Activated CD8-positive, alpha-beta memory T cell treated with anti-CD3 and anti-CD28 coated beads for 1 hour (primary cell): ENCODE measurements at regions not wholly inside any gene's neighbourhood (a gene's known extent, or its start where the extent isn't known, plus 50 kb on each side); places are given as distances from the start of the nearest gene placed in this dataset.

Experiments
- DNase-seq, 2 donors: peaks; one replicate each; pipeline ENCODE4 v3.0.0-alpha.2; 2020; ENCODE audit warnings: low read depth in 1 of 2; ENCODE audit errors: extremely low read depth in 1 of 2

DNA sequence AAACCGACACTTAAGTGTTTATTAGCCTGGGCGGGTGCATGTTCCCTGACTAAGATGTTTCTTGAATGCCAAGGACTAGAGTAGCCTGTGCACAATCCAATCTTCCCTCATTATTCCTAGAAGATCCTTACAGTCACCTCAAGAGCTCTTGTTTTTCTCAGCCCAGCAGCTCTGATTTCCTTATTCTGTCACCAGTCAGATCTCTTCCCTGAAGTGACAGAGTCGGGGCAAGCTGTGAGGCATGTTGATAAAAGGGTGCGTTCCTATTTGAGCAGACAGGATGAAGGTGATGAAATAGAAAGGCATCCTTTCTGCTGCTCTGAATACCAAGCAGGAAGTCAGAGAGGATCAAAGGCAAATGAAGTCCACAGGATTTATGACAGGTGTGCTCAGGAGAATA lies 125.6 kb upstream of the MCTP2 start:
- no peak for DNase-seq

DNA sequence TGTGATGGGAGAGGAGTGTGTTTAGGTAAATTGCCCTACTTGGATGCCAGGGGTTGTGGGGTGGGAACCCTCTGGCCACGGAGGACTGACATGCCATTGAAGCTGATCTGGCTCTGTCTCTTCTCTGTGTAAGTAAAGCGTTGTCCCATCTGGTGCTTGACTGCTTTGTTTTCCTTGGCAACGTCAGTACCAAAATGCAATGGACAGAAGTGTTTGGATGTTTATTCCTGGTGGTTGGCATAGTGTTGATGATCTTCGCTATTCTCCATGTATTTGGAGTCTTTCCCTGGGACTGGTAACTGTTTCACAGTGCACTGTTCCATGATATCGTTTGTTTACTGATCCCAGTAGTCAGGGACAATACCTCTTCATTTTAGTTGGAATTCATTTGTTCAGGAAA lies 130.5 kb upstream of the MCTP2 start:
- DNase-seq: no peak

DNA sequence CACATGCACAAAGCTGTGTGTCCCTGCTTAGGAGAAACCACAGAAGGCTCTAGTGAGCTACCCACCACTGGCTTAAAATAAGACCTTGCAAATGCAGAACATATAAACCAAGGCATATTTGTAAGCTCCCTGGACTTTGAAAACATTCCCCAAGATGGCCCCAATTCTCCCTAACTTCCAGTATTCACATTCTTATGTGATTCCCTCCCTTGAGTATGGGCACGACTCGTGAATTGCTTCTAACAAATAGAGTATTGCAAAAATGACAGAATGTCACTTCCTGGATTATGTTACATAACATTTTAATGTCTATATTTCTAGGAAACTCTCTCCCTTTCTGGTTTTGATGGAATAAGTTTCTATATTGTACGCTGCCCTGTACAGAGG lies 131.8 kb upstream of the MCTP2 start:
- DNase-seq: no peak

- DNase-seq: no peak
Observed at GRCh38 chr15:94098921-94099573, 132.3 kb upstream of the MCTP2 start.

GRCh38 chr15:94097552-94097951 lies 133.8 kb upstream of the MCTP2 start:
- no peak for DNase-seq

GRCh38 chr15:94094310-94094709 lies 137.1 kb upstream of the MCTP2 start:
- DNase-seq: no peak

- no peak for DNase-seq
Observed at GRCh38 chr15:94086341-94086740, 145.0 kb upstream of the MCTP2 start.

DNA sequence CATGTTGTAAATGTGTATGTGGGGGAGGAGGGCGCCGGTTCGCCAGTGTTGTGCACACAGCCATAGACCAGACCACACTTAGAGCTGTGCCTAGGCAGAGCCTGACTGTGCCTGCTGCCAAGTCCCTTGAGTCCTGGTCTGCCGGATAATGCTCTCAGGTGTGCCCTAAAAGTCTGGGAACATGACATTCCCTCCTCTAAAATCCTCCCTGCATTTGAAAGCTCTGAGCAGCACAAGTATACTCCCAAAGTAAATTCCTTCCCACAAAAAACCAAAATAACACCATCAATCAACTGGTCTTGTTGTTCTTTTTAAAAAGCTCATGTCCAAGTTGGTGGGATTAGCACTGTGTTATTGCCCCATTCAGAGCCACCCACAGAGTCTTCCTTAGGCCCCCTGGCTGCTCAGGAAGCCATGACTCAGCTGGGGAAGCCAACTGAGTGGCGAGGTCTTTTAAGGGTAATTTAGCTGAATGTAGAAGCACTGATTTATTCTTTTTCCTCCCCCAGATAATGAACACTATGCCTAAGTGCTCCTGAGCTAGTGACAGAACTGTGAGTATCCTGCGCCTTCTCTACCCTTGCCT lies 147.8 kb upstream of the MCTP2 start:
- DNase-seq: no peak

- no peak for DNase-seq
Observed at GRCh38 chr15:94081829-94082228, 149.5 kb upstream of the MCTP2 start.

- DNase-seq: no peak
Observed at GRCh38 chr15:94080989-94081605, 150.3 kb upstream of the MCTP2 start.

- DNase-seq: no peak
Observed at GRCh38 chr15:94080416-94080815, 150.9 kb upstream of the MCTP2 start.

DNA sequence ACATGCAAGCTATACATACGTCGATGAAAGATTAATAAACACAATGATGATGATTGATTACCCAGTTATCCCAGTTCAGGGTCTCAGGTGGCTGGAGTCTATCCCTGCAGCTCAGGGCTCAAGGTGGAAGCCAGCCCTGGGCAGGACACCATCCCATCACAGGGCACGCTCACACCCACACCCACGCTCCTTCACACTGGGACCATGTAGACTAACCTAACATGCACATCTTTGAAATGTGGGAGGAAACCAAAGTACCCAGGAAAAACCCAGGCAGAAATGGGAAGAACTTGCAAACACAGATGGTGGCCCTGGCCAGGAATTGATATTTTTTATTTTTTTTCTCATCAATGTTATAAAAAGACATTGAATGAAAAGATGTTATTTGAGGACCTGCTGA lies 151.4 kb upstream of the MCTP2 start:
- DNase-seq: no peak

DNA sequence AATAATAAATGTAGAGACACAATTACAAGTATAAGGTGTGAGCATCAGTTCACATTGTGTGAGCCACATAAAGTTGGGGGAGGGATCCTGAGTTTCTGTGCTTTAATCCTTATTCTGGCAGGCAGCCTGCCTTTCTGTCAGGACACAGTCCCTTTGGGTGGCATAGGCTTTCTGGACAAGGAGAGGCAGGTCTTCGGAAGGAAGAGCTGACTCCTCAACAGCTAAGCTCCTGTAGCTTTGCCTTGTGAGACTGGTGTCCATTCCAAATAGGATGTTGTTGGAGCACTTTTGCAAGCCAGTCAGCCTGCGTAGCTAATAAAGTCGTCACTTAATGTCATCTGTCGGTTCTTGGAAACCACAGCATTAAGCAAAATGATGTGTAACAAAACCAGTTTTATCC lies 151.9 kb upstream of the MCTP2 start:
- DNase-seq: no peak

GRCh38 chr15:94077938-94078337 lies 153.4 kb upstream of the MCTP2 start:
- no peak for DNase-seq

GRCh38 chr15:94075349-94075748 lies 156.0 kb upstream of the MCTP2 start:
- DNase-seq: no peak

DNA sequence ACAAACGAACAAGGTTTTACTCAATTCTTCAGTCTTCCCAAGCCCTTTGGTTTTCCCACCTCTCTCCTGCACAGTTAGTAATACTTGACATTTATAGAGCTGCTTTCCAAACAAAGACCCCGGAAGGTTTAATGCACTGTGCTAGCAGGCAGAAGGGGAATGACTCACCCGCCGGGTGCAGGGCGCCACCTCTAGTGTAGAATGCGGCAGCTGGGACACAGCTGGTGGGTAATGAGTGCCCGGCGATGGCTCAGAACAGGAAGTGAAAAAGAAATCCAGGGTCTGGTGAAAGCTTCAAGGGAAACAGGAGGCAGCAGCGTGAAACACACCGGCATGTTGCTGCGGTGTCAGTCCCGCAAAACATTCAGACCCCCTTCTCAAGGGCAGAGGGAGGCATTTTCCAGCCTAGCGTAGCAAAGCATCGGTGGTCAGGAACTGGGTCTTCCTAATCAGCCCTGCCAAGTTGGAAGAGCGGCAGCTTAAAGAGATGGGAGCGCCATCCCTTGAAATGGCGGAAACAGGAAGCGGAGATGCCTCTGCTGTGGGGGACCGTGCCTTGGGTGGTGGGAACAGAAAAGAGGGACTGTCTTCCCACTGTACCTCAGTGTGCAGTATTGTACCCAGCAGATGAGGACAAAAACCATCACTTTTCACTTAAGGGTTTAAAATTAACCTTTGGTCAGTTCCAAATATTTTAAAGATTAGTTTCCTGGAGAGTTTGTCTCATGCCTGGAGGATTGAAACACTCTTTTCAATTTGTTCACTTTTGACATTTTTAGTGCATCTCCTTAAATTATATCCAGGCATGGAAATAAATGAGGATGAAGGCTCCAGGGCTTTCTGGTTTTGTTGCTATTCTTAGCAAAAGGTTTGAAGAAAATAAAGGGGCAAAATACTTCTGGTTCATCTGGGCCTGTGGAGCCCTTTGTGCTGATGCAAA lies 160.7 kb upstream of the MCTP2 start:
- no peak for DNase-seq

DNA sequence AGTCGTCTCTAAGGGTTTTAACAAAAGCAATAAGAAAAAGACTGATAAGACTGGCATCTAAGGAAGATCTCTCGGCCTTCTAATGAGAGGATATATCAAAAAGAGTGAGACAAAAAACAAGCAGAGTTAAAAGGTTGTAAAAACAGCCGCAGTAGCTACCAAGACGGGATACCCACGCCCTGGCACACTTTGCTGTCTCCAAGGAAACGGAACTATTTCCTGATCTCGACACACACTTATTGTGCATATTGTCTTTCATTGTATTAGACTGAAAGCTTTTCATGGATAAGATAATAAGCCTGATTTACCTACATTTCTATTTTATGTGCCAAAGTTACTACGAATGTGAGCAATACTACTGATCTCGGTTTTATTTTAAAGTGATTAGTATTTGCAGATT lies 161.5 kb upstream of the MCTP2 start:
- DNase-seq: no peak

DNA sequence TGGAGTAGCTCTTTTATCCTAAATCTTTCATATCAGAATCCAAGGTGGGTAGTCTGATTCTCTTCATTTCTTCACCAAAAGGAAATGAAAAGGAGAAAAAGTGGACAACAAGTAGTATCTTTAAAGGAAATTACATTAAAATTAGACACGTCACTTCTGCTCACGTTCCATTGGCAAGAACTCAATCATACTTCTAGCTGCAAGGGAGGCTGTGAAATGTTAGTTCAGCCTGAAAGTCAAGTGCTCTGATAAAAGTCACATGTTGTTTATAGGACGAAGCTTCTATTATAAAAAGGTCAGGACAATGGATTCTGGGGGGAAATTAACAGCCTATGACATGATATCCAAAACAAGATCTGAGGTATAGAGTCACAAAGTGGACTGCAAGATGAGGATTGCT lies 164.6 kb upstream of the MCTP2 start:
- no peak for DNase-seq

DNA sequence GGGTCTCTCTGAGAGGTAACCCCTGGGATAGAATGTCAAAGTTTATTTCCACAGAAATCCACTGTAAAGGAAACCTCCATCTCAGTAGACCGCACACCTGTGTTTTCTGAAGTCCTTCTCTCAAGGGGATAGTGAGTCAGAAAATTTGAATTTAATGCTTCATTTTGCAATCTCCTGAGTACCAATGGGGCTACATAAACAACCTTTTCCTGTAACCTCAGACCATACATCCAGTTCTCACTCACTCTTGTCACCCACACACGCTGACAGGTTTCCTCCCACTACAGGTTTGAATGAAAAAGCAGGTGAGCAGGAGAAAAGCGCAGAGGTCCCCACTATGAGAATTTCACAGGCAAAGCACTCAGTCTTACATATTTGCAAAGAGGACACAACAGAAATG lies 165.3 kb upstream of the MCTP2 start:
- no peak for DNase-seq

- DNase-seq: no peak
Observed at GRCh38 chr15:94064676-94065313, 166.6 kb upstream of the MCTP2 start.

DNA sequence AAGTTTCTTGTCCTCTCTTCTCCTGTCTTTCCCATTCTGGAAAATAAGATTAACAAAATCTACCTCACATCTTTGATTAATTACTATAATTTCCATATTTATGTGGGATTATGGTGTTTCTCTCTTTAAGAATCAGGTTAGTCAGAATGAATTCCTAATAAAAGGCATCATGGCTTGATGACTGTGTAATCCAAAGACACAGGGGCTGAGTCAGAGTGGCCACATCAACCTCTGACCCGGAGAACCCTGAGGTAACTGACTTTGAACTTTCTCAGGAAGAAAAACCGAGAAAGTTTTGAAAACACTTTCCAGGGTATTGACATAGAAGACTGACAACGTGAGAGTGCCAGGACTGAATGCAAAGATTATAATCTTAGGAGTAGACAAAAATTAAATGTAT lies 170.3 kb upstream of the MCTP2 start:
- no peak for DNase-seq
